Trophoblast cell (in vitro differentiated cells and primary cell): ENCODE measurements at regions not wholly inside any gene's neighbourhood (a gene's known extent, or its start where the extent isn't known, plus 50 kb on each side); places are given as distances from the start of the nearest gene placed in this dataset.

Experiments used
- DNase-seq, 2 donors: peaks; one replicate each; pipeline ENCODE4 v3.0.0-alpha.2; 2016
- H2AFZ ChIP-seq: 2 replicates; pipeline ENCODE4 v1.6.1; 2013; ENCODE audit warnings: low read length, moderate library complexity, mild to moderate bottlenecking; ENCODE audit not compliant: insufficient read depth, poor library complexity
- H2AK5ac ChIP-seq: 2 replicates; pipeline ENCODE4 v1.6.1; 2013; ENCODE audit warnings: mild to moderate bottlenecking, low read length
- H2BK120ac ChIP-seq: 2 replicates; pipeline ENCODE4 v1.6.1; 2013; ENCODE audit warnings: low read length, mild to moderate bottlenecking, moderate library complexity; ENCODE audit not compliant: insufficient read depth, poor library complexity
- H2BK12ac ChIP-seq: 2 replicates; pipeline ENCODE4 v1.6.1; 2013; ENCODE audit warnings: mild to moderate bottlenecking, low read length, moderate library complexity
- H2BK5ac ChIP-seq: 2 replicates; pipeline ENCODE4 v1.6.1; 2013; ENCODE audit warnings: low read length, low read depth, moderate library complexity, mild to moderate bottlenecking; ENCODE audit not compliant: poor library complexity
- H3K14ac ChIP-seq: 2 replicates; pipeline ENCODE4 v1.6.1; 2013; ENCODE audit warnings: mild to moderate bottlenecking, low read length
- H3K18ac ChIP-seq: 2 replicates; pipeline ENCODE4 v1.6.1; 2013; ENCODE audit warnings: mild to moderate bottlenecking, low read length
- H3K23ac ChIP-seq: 2 replicates; pipeline ENCODE4 v1.6.1; 2013; ENCODE audit warnings: low read length
- H3K27ac ChIP-seq: 2 replicates; pipeline ENCODE4 v1.5.1; 2013; ENCODE audit warnings: low read depth, mild to moderate bottlenecking, inconsistent platforms, low read length, moderate library complexity
- H3K27me3 ChIP-seq: 2 replicates; pipeline ENCODE4 v1.6.1; 2013; ENCODE audit warnings: inconsistent platforms, mild to moderate bottlenecking, low read length, moderate library complexity; ENCODE audit not compliant: insufficient read depth
- H3K36me3 ChIP-seq, 2 experiments: 1 replicate in 1 of 2; 2 replicates in 1 of 2; pipeline ENCODE4 v1.6.1; 2013; ENCODE audit warnings: low read length in 2 of 2, mild to moderate bottlenecking in 2 of 2, moderate library complexity in 1 of 2; ENCODE audit not compliant: insufficient read depth in 2 of 2, control insufficient read depth in 1 of 2
- H3K4ac ChIP-seq: 2 replicates; pipeline ENCODE4 v1.6.1; 2013; ENCODE audit warnings: low read depth, mild to moderate bottlenecking, low read length, moderate library complexity
- H3K4me1 ChIP-seq, 2 experiments: 1 replicate in 1 of 2; 2 replicates in 1 of 2; pipeline ENCODE4 v1.6.1; 2013; ENCODE audit warnings: low read length in 2 of 2, mild to moderate bottlenecking in 2 of 2, moderate library complexity in 1 of 2; ENCODE audit not compliant: insufficient read depth in 2 of 2, control insufficient read depth in 1 of 2
- H3K4me2 ChIP-seq: 2 replicates; pipeline ENCODE4 v1.6.1; 2013; ENCODE audit warnings: inconsistent platforms, mild to moderate bottlenecking, low read length, moderate library complexity
- H3K4me3 ChIP-seq: 2 replicates; pipeline ENCODE4 v1.5.1; 2013; ENCODE audit warnings: mild to moderate bottlenecking, low read depth, low read length, inconsistent platforms
- H3K79me1 ChIP-seq: one replicate; pipeline ENCODE4 v1.6.1; 2013; ENCODE audit warnings: low read length
- H3K79me2 ChIP-seq: 2 replicates; pipeline ENCODE4 v1.6.1; 2013; ENCODE audit warnings: low read length, mild to moderate bottlenecking; ENCODE audit not compliant: control insufficient read depth, insufficient read depth, poor library complexity
- H3K9ac ChIP-seq: 2 replicates; pipeline ENCODE4 v1.6.1; 2013; ENCODE audit warnings: mild to moderate bottlenecking, low read length
- H3K9me3 ChIP-seq: 2 replicates; pipeline ENCODE4 v1.6.1; 2013; ENCODE audit warnings: low read depth, mild to moderate bottlenecking, control low read depth, inconsistent platforms, low read length; ENCODE audit not compliant: insufficient read depth
- H4K12ac ChIP-seq: 2 replicates; pipeline ENCODE4 v1.6.1; 2013; ENCODE audit warnings: low read depth, mild to moderate bottlenecking, low read length, moderate library complexity
- H4K8ac ChIP-seq: 2 replicates; pipeline ENCODE4 v1.6.1; 2013; ENCODE audit warnings: low read depth, mild to moderate bottlenecking, low read length, moderate library complexity
- H4K91ac ChIP-seq: one replicate; pipeline ENCODE4 v1.6.1; 2013; ENCODE audit warnings: low read depth, mild to moderate bottlenecking, low read length, moderate library complexity
- WGBS: extraction: QIAGEN DNeasy Blood & Tissue Kit; methylation state at CpG from one replicate; pipeline ENCODE4 v1.1.7; 2013; ENCODE audit warnings: missing lambda C conversion rate; ENCODE audit not compliant: insufficient read length, insufficient coverage; ENCODE audit errors: extremely low coverage; 5-methylcytosine and 5-hydroxymethylcytosine counted together

DNA sequence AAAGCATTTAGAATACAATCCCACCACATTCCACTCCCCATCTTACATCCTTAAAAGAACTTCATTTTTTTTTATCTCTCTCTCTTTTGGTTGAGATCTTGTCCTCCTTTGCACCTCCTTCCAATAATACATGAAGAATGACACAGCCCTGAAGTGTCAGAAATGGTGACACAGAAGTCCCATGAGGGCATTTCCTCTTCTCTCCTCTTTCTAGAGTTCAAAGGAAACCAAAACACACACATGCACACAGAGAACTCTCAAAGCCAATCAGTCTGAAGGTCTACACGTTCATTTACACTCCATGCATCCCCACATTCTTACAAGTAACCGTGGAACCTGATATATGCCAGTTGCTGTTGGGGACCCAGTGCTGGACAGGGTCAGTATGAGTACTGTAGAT lies 450.7 kb downstream of the HNRNPD start:
- Histone ChIP-seq H3K4me1 (no peaks in the 10 kb centered on the region), H3K18ac (no peak overlapping the region), H2BK120ac (no peak overlapping the region), H3K9me3 (peaks cover 2% of the 10 kb centered on the region), H3K23ac (no peak overlapping the region), H3K4me3 (no peak overlapping the region), H3K27me3 (no peaks in the 10 kb centered on the region), H2AK5ac (no peak overlapping the region), H2AFZ (no peak overlapping the region), H4K8ac (no peak overlapping the region), H3K79me1 (no peaks in the 10 kb centered on the region), H4K12ac (no peak overlapping the region), H4K91ac (no peak overlapping the region), H3K4ac (no peak overlapping the region), H3K36me3 (no peaks in the 10 kb centered on the region), H3K79me2 (no peaks in the 10 kb centered on the region), H3K9ac (no peak overlapping the region), H2BK5ac (no peak overlapping the region), H3K14ac (no peak overlapping the region), H2BK12ac (no peak overlapping the region), H3K4me2 (no peak overlapping the region), H3K27ac (no peak overlapping the region)
- no CpG with 5 or more reads among the region's 2 CpGs for WGBS
- no peak for DNase-seq

DNA sequence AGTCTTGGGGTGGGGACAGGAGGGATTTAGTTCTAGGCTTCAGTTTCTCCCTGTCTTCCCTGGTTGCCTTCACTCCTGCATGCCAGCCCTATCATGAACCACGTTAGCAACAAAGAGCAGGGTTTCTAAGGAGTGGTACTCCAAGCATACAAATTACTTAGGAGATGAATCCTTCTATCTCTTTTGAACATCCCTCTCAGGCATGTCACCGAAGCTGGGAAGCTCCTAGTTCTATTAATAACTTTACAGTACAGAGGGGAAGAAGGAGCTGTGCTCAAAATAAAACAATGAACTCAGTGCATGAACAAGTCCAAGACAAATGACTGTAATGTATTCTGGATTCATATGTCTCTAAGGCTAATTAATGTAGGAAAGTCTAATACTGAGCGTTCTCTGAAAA lies 450.6 kb upstream of the RASGEF1B start:
- Histone ChIP-seq H2BK5ac (no peak overlapping the region), H3K36me3 (no peaks in the 10 kb centered on the region), H2AFZ (no peak overlapping the region), H3K27ac (no peak overlapping the region), H3K27me3 (no peaks in the 10 kb centered on the region), H2BK12ac (no peak overlapping the region), H3K4ac (no peak overlapping the region), H4K91ac (no peak overlapping the region), H4K8ac (no peak overlapping the region), H3K18ac (no peak overlapping the region), H3K14ac (no peak overlapping the region), H3K9me3 (peaks cover 2% of the 10 kb centered on the region), H3K9ac (no peak overlapping the region), H3K79me2 (no peaks in the 10 kb centered on the region), H2BK120ac (no peak overlapping the region), H3K23ac (no peak overlapping the region), H3K4me1 (no peaks in the 10 kb centered on the region), H2AK5ac (no peak overlapping the region), H4K12ac (no peak overlapping the region), H3K4me3 (no peak overlapping the region), H3K4me2 (no peak overlapping the region), H3K79me1 (no peaks in the 10 kb centered on the region)
- WGBS = no CpG with 5 or more reads among the region's 3 CpGs
- DNase-seq = no peak

DNA sequence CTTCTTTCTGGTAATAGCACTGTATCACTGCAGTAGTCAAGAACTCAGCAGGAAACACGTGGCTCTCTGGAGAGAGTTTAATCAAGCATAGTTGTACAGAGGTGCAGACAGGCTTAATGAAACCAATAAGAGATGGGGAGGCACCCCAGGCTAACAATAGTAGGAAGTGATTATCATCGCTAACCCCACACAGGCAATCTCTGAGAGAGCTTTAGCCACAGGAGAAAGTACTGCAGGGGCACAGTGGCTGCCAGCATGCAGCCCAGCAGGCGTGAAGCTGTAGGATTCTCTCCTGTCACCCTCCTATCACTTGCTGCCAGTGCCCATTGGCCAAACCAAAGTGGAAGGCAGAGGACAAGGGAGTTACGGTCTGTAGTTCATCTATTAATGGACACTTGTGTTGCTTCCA lies 450.0 kb upstream of the RASGEF1B start:
- no peak overlapping the region for H3K18ac ChIP-seq
- H3K79me2 ChIP-seq = no peaks in the 10 kb centered on the region
- H3K27ac ChIP-seq = no peak overlapping the region
- no peak overlapping the region for H4K91ac ChIP-seq
- no peak overlapping the region for H3K4me3 ChIP-seq
- H2BK12ac ChIP-seq = no peak overlapping the region
- H3K36me3 ChIP-seq = no peaks in the 10 kb centered on the region
- H3K4ac ChIP-seq = no peak overlapping the region
- no CpG with 5 or more reads among the region's 4 CpGs for WGBS
- peaks cover 2% of the 10 kb centered on the region for H3K9me3 ChIP-seq
- no peak overlapping the region for H3K14ac ChIP-seq
- H3K79me1 ChIP-seq = no peaks in the 10 kb centered on the region
- DNase-seq = no peak
- no peak overlapping the region for H2BK120ac ChIP-seq
- no peak overlapping the region for H3K4me2 ChIP-seq
- no peak overlapping the region for H2AFZ ChIP-seq
- H4K12ac ChIP-seq = no peak overlapping the region
- H4K8ac ChIP-seq = no peak overlapping the region
- no peak overlapping the region for H2AK5ac ChIP-seq
- no peaks in the 10 kb centered on the region for H3K27me3 ChIP-seq
- H3K4me1 ChIP-seq = no peaks in the 10 kb centered on the region
- H2BK5ac ChIP-seq = no peak overlapping the region
- H3K9ac ChIP-seq = no peak overlapping the region
- no peak overlapping the region for H3K23ac ChIP-seq

DNA sequence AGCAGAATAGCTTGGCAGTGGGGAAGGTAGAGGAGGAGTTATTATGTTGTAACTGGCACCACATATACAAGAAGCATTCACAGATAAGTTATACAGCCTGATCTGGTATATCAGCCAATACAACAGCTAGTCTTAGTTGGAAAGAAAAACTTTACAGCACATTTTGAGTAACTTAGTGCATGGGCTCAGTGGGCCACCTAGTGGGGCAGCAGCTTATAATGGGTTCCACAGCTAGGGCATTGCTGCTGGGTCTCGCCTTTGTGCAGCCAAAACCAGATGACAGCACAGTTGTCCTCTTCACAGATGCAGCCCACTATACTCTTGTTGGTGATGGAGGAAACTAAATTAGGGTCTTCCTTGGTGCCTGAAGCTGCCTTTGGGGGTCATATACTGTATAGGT lies 448.1 kb upstream of the RASGEF1B start:
- H3K79me1 ChIP-seq = no peaks in the 10 kb centered on the region
- DNase-seq = no peak
- H3K79me2 ChIP-seq = no peaks in the 10 kb centered on the region
- no peak overlapping the region for H3K4me3 ChIP-seq
- no peak overlapping the region for H4K12ac ChIP-seq
- no peak overlapping the region for H3K27ac ChIP-seq
- H4K91ac ChIP-seq = no peak overlapping the region
- no peak overlapping the region for H3K14ac ChIP-seq
- no peak overlapping the region for H2BK12ac ChIP-seq
- WGBS = no CpG with 5 or more reads among the region's 1 CpG
- H2AFZ ChIP-seq = no peak overlapping the region
- no peak overlapping the region for H3K4ac ChIP-seq
- no peak overlapping the region for H3K9ac ChIP-seq
- H3K36me3 ChIP-seq = no peaks in the 10 kb centered on the region
- no peaks in the 10 kb centered on the region for H3K27me3 ChIP-seq
- no peak overlapping the region for H2AK5ac ChIP-seq
- H2BK120ac ChIP-seq = no peak overlapping the region
- H3K23ac ChIP-seq = no peak overlapping the region
- no peak overlapping the region for H4K8ac ChIP-seq
- no peak overlapping the region for H3K4me2 ChIP-seq
- H3K18ac ChIP-seq = no peak overlapping the region
- H3K4me1 ChIP-seq = no peaks in the 10 kb centered on the region
- H3K9me3 ChIP-seq = peaks cover 2% of the 10 kb centered on the region
- H2BK5ac ChIP-seq = no peak overlapping the region
